ENCODE measurements at regions not wholly inside any gene's neighbourhood (a gene's known extent, or its start where the extent isn't known, plus 50 kb on each side); places are given as distances from the start of the nearest gene placed in this dataset.

DNA sequence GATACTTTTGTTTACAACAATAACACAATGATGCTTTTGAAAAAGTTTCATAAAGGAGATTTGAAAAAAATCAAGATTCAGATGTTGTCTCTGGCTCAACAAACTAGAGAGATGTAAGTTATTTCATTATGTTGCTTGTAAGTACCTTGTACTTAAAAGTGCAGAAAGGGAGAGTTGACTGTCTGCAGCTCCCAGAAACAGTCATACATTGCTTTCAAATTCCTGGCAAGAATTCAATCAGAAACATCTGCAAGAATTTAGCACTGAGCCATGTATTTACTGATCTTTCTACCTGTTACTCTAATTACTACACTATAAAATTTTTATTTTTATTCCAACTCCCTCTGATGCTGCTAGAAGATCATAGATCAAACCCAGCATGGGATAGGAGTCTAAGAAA, 1261.3 kb upstream of the SPRY2 start:
- TF ChIP-seq EZH2 (IDR thresholded peaks at IDR 0.05) (no peak), FOXP2 (optimal IDR thresholded peaks at IDR 0.05; ENCODE audit: control extremely low read depth, extremely low read length, insufficient read depth) (no peak), POLR2AphosphoS5 (IDR thresholded peaks at IDR 0.05; ENCODE audit: borderline replicate concordance, low read depth, low read length) (no peak)

DNA sequence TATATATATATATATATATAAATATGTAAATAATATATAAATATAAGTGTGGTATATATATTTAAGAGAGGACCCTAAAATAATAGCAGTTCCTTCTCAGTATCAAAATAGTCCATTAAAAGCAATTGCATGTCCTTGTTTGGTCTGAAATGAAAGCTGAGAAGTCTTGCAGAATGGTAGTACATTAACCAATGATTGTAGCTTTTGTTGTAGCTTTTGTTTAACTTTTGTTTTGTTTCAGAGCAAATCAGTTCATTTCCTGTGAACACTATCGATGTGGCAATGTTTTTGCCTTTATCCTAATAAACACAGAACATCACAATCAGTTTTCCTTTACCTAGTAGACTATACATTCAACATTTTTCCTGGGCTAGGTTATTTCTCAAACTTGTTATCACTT, 1256.2 kb upstream of the SPRY2 start:
- no peak overlapping the region for H3K9ac ChIP-seq (ENCODE audit: insufficient read length)
- no peak overlapping the region for H3K4me3 ChIP-seq
- no peak for TF ChIP-seq POLR2AphosphoS5 (IDR thresholded peaks at IDR 0.05; ENCODE audit: borderline replicate concordance, low read depth, low read length)
- TF ChIP-seq FOXP2 (optimal IDR thresholded peaks at IDR 0.05; ENCODE audit: control extremely low read depth, extremely low read length, insufficient read depth) = no peak
- H3K27ac ChIP-seq = no peak overlapping the region
- H3K9me3 ChIP-seq (ENCODE audit: low read depth, low read length) = no peaks in the 10 kb centered on the region
- no peaks in the 10 kb centered on the region for H3K36me3 ChIP-seq (ENCODE audit: insufficient read depth, low read length)
- DNase-seq (ENCODE audit: low read depth, low spot score) = no peak

More for the DNA sequence above, 1261.3 kb upstream of the SPRY2 start:
- H3K4me3 ChIP-seq = peak overlapping the region; percentile 46
- peak overlapping the region; percentile 86 for H3K27ac ChIP-seq
- H3K9ac ChIP-seq (ENCODE audit: insufficient read length) = no peak overlapping the region
- peak; percentile 18 for DNase-seq (ENCODE audit: low read depth, low spot score)
- H3K9me3 ChIP-seq (ENCODE audit: low read depth, low read length) = no peaks in the 10 kb centered on the region
- H3K36me3 ChIP-seq (ENCODE audit: insufficient read depth, low read length) = no peaks in the 10 kb centered on the region

DNA sequence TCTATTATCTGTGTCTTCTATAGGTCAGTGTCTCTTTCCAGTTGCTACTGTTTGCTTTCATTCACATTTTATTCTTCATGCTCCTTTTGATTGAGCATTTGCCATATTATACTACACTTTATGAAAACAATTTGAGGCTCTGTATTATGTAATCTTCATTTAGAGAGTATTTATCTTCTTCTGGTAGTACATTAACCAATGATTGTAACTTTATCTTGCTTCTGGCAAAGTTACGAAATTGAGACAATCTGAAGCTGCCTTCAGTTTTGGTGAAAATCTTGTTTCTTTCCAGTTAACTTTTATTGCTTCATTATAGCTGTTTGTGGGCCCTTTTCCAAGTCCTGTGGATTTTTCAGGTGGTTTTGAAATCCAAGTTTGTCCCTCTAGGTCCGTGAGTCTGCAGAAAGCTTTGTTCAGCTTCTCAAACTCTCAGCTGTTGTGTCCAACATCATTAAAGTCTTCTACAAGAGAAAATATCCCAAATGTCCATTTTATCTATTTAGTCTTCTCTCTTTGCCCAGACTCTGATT, 1255.4 kb upstream of the SPRY2 start:
- H3K9ac ChIP-seq (ENCODE audit: insufficient read length) = no peak overlapping the region
- 0 out of 2 replicates have a peak overlapping the region, but pooled peaks have one; percentile 4 for H3K27ac ChIP-seq
- peak overlapping the region; percentile 6 for H3K4me3 ChIP-seq
- TF ChIP-seq POLR2AphosphoS5 (IDR thresholded peaks at IDR 0.05; ENCODE audit: borderline replicate concordance, low read depth, low read length) (no peak), FOXP2 (optimal IDR thresholded peaks at IDR 0.05; ENCODE audit: control extremely low read depth, extremely low read length, insufficient read depth) (no peak), EZH2 (IDR thresholded peaks at IDR 0.05) (no peak)
- no peaks in the 10 kb centered on the region for H3K36me3 ChIP-seq (ENCODE audit: insufficient read depth, low read length)
- DNase-seq (ENCODE audit: low read depth, low spot score) = peak; percentile 47
- no peaks in the 10 kb centered on the region for H3K9me3 ChIP-seq (ENCODE audit: low read depth, low read length)

DNA sequence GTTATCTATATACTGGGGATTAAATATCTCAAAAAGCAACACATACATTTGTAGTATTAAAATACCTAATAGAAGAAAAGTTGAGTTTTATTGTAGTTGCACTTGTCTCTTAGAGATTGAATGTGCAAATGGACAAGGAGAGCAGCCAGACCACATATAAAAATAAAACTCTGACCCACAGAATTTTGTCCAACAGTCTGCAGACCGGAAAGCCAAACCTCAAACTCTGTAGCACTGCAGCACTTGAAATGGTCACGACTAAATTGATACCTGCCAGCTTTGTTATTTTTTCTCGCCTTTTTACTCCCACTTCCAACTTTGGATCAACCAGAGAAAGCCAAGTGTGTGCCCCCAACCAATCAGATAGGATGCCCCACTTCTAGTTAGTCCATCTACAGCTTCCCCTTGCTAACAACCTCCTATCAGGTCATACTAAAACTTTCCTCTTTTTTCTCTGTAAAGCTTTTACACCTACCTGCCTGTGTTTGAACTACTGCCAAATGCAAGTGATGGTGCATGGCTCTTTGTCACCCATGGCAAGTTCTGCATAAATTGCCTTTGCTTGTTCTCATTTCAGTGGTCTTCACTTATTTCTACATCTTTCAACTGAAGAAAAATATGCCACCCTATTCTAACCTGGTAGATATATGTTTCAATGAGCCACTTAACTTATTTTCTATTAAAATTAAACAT, 1250.7 kb upstream of the SPRY2 start:
- Histone ChIP-seq H3K4me3 (no peak overlapping the region), H3K36me3 (ENCODE audit: insufficient read depth, low read length) (no peaks in the 10 kb centered on the region), H3K9ac (ENCODE audit: insufficient read length) (no peak overlapping the region), H3K9me3 (ENCODE audit: low read depth, low read length) (no peaks in the 10 kb centered on the region), H3K27ac (no peak overlapping the region)
- TF ChIP-seq FOXP2 (optimal IDR thresholded peaks at IDR 0.05; ENCODE audit: control extremely low read depth, extremely low read length, insufficient read depth) (no peak), EZH2 (IDR thresholded peaks at IDR 0.05) (no peak), POLR2AphosphoS5 (IDR thresholded peaks at IDR 0.05; ENCODE audit: borderline replicate concordance, low read depth, low read length) (no peak)
- DNase-seq (ENCODE audit: low read depth, low spot score) = no peak

DNA sequence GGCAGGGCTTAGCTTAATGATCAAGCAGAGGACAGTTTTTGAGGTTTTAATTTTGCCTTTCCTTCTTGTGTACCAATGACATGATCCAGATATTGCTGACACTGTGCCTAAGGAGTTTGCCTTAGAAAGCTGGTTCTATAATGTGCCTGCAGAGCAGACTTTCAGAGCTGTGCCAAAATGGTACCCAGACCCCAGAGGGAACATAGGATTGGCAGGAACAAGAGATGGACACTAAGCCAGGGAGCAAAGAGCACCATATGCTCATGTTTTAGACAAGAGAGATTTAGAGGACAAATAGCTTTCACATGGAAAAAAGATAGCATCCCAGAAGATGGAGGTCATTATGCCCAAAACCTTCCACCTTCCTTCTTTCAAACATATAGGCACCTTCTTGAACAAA, 1241.5 kb upstream of the SPRY2 start:
- DNase-seq (ENCODE audit: low read depth, low spot score) = no peak
- H3K9me3 ChIP-seq (ENCODE audit: low read depth, low read length) = no peaks in the 10 kb centered on the region
- H3K4me3 ChIP-seq = no peak overlapping the region
- no peak overlapping the region for H3K9ac ChIP-seq (ENCODE audit: insufficient read length)
- H3K27ac ChIP-seq = no peak overlapping the region
- H3K36me3 ChIP-seq (ENCODE audit: insufficient read depth, low read length) = no peaks in the 10 kb centered on the region
- TF ChIP-seq EZH2 (IDR thresholded peaks at IDR 0.05) (no peak), FOXP2 (optimal IDR thresholded peaks at IDR 0.05; ENCODE audit: control extremely low read depth, extremely low read length, insufficient read depth) (no peak), POLR2AphosphoS5 (IDR thresholded peaks at IDR 0.05; ENCODE audit: borderline replicate concordance, low read depth, low read length) (no peak)

DNA sequence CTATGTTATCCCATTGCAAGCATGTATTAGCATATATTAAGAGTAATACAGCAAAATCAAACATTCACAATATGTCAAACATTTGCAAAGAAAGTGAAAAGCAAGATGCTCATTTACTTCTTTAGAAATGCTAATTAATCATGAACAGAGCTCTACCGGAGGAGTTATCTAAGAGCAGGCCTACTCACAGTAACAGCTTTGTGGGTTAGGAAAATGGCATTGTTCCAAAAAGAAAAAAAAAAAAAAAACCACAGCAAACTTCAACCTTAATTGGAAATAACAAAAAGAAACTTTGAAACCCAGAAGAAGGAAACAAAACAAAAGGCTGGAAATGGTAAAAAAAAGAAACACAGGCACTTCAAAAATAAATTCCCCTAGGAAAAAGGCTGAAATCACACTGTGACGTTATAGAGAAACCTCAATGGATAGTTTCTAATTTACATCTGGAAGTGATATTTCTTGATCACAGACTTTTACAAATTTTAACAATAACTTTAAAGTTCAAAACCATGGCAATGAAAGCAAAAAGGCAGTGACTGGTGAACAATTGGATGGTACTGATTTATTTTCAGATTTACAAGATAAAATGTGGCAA, 1236.8 kb upstream of the SPRY2 start:
- peak; percentile 68 for DNase-seq (ENCODE audit: low read depth, low spot score)
- Histone ChIP-seq H3K9ac (ENCODE audit: insufficient read length) (no peak overlapping the region), H3K9me3 (ENCODE audit: low read depth, low read length) (no peaks in the 10 kb centered on the region), H3K36me3 (ENCODE audit: insufficient read depth, low read length) (no peaks in the 10 kb centered on the region), H3K27ac (peak overlapping the region; percentile 5; the same call in 1 of the 2 replicates), H3K4me3 (no peak overlapping the region)
- TF ChIP-seq FOXP2 (optimal IDR thresholded peaks at IDR 0.05; ENCODE audit: control extremely low read depth, extremely low read length, insufficient read depth) (no peak), POLR2AphosphoS5 (IDR thresholded peaks at IDR 0.05; ENCODE audit: borderline replicate concordance, low read depth, low read length) (peak; percentile 16; the same call in 1 of the 2 replicates), EZH2 (IDR thresholded peaks at IDR 0.05) (no peak)

DNA sequence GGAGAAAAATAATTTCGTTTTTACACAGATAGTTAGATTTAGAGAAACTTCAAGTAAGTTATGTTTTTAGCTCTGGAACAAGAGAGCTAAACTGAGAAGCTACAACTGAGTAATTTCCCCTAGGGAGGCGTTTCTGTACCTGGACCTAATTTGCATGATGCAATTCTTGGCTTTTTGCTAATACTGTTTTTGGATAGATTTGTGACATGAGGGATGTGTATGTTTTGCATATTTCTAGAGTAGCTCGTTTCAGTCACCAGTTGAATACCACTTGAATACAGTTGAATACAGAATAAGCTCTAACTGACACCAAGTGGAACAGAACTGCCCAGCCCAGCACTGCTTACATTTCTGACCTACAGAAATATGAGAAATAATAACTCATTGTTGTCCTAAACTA, 1227.9 kb upstream of the SPRY2 start:
- Histone ChIP-seq H3K9ac (ENCODE audit: insufficient read length) (no peak overlapping the region), H3K27ac (no peak overlapping the region; the same call in 1 of the 2 replicates), H3K36me3 (ENCODE audit: insufficient read depth, low read length) (no peaks in the 10 kb centered on the region), H3K9me3 (ENCODE audit: low read depth, low read length) (no peaks in the 10 kb centered on the region), H3K4me3 (no peak overlapping the region)
- TF ChIP-seq EZH2 (IDR thresholded peaks at IDR 0.05) (no peak), FOXP2 (optimal IDR thresholded peaks at IDR 0.05; ENCODE audit: control extremely low read depth, extremely low read length, insufficient read depth) (no peak), POLR2AphosphoS5 (IDR thresholded peaks at IDR 0.05; ENCODE audit: borderline replicate concordance, low read depth, low read length) (no peak)
- DNase-seq (ENCODE audit: low read depth, low spot score) = no peak

DNA sequence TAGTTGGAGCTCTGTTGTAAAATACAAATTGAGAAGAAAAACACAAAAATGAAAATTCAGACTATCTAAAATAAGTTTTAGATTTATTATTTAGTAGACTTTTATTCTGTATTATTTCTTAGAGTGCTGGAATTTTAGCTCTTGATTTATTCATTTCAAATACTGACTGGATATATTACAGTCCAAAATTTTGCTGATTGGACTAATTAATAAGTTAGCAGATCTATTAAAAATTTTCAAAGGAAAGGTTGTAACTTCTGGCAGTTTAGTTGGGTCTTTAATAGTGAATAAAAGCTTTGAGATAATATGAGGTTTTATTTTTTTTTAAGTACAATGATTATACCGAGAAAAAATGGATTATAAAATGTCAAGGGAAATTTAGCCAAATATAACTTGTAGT, 1224.9 kb upstream of the SPRY2 start:
- DNase-seq (ENCODE audit: low read depth, low spot score) = no peak
- no peak overlapping the region for H3K4me3 ChIP-seq
- TF ChIP-seq POLR2AphosphoS5 (IDR thresholded peaks at IDR 0.05; ENCODE audit: borderline replicate concordance, low read depth, low read length) = no peak
- no peak for TF ChIP-seq FOXP2 (optimal IDR thresholded peaks at IDR 0.05; ENCODE audit: control extremely low read depth, extremely low read length, insufficient read depth)
- no peak for TF ChIP-seq EZH2 (IDR thresholded peaks at IDR 0.05)
- no peaks in the 10 kb centered on the region for H3K9me3 ChIP-seq (ENCODE audit: low read depth, low read length)
- no peak overlapping the region for H3K27ac ChIP-seq
- H3K36me3 ChIP-seq (ENCODE audit: insufficient read depth, low read length) = no peaks in the 10 kb centered on the region
- no peak overlapping the region for H3K9ac ChIP-seq (ENCODE audit: insufficient read length)

Measured in SK-N-MC (cell line).